DMS53 (cell line): ENCODE measurements at regions not wholly inside any gene's neighbourhood (a gene's known extent, or its start where the extent isn't known, plus 50 kb on each side); places are given as distances from the start of the nearest gene placed in this dataset.
A peak's percentile ranks its signal among the peaks of the same experiment; 100 is the strongest.

ENCODE experiments used
- DNase-seq: peaks from one replicate; lab custom pipeline; 2025; lab: John Stamatoyannopoulos, UW

DNA sequence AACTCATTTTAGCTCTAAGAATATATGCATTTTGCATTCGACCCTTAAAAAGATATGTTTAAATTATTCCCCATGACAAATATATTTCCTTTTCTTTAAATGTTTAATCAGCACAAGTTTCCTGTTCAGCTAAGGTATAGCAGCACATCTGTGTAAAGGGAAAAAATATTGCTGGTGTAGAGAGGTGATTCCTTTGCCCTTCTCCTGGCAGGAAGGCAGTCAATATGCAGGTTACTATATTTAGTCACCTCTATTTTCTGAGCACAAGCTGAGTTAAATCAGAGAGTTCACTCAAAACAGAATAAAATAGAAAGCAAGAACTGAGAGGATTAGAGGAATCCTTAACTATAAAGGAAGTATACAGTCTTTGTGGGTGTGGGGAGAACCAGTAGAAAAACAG is 274.4 kb upstream of the PCSK5 start:
- DNase-seq: no peak

GRCh38 chr9:75616841-75617566 is 273.5 kb upstream of the PCSK5 start:
- peak; percentile 68 for DNase-seq

GRCh38 chr9:75623462-75623861 is 267.0 kb upstream of the PCSK5 start:
- DNase-seq: no peak

- DNase-seq: no peak
Measured at GRCh38 chr9:75624998-75625397, 265.5 kb upstream of the PCSK5 start.

DNA sequence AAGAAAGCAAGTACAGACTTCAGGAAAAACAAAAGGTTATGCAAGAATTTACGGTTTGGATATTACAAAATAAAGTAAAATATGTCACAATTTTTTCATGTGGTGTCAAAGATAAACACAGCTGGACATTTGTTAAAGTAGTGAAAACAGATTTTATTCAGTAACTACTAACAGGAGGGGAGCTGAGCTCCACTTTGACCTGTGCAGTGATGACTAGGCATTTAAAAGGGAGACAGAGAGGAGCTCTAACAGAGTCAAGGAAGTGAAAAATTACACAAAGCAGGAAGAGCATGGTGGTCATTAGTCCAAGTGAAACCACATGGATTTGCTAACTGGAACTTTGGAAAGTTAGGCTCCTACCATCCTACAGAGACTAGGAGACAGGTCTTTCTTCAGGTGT is 263.6 kb upstream of the PCSK5 start:
- DNase-seq: no peak

DNA sequence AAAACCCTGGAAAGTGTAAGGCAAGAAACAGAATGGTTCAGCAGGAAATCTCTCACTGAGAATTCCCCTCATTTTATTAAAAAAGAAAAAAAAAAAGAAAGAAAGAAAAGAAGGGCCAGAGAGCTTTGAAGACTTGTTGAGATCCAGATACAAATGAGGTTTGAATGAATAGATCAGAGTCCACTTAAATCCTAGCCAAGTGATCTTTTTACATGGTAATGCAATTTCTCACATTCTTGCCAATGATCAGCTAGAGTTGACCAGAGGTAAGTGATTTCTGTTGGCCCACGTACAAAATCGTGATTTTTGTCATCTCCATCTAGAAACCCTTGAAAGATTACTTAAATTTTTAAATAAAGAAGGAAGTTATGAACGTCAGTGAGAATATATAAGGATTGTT is 261.5 kb upstream of the PCSK5 start:
- no peak for DNase-seq

- no peak for DNase-seq
Measured at GRCh38 chr9:75633451-75634057, 256.9 kb upstream of the PCSK5 start.

DNA sequence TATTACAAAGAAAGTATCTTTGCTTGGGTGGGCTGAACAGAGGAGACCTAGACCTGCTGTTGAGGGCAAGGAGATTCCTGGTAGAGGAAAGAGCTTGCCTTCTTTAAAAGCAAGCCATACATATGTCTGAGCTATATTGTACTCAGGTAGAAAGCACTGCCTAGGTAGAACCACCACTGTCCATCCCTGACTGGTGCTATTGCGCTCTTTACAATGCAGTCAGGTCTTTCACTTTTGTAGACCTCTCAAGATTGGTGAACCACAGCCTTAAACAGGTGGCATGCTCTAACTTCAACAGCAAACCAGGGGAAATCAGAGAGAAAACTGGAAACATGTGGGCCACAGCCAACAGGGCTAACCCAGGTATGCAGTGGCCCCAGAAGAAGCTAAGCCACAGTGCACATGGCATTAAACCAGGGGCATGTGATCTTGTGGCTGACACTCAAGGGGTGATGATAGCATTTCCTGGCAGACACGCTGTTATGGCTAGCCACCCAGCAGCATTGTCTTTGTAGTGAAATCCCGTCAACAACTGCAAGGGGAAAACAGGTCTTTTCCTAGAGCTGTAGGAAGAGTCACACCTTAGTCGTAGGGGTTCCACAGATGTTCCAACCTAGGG is 253.9 kb upstream of the PCSK5 start:
- no peak for DNase-seq

GRCh38 chr9:75639971-75640610 is 250.4 kb upstream of the PCSK5 start:
- no peak for DNase-seq

GRCh38 chr9:75642522-75642921 is 248.0 kb upstream of the PCSK5 start:
- DNase-seq: no peak

GRCh38 chr9:75644649-75645048 is 245.8 kb upstream of the PCSK5 start:
- DNase-seq: no peak

DNA sequence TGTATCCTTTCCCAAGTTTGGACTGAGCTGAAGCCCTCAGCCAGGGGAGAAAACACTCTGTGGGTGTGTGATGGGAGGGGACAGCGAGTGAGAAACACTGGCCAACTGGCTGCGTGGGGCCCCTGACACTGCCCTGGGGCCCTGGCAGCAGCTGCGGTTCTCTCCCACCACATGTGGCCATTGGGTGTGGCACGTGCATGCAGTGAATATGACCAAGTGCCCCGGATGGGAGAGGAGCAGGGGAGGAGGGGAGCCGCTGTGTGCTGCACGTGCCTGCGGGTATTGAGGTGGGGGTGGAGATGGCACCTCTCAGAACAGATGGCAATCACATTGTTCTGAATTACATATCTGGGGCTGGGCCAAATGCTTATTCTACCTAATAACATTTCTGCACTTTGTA is 242.4 kb upstream of the PCSK5 start:
- no peak for DNase-seq

- peak; percentile 2 for DNase-seq
Measured at GRCh38 chr9:75649060-75649459, 241.4 kb upstream of the PCSK5 start.

- no peak for DNase-seq
Measured at GRCh38 chr9:75651709-75652108, 238.8 kb upstream of the PCSK5 start.

- DNase-seq: no peak
Measured at GRCh38 chr9:75653335-75653734, 237.1 kb upstream of the PCSK5 start.

GRCh38 chr9:75653750-75654149 is 236.7 kb upstream of the PCSK5 start:
- DNase-seq: no peak

GRCh38 chr9:75657015-75657414 is 233.5 kb upstream of the PCSK5 start:
- no peak for DNase-seq

- DNase-seq: no peak
Measured at GRCh38 chr9:75658301-75658905, 232.1 kb upstream of the PCSK5 start.

DNA sequence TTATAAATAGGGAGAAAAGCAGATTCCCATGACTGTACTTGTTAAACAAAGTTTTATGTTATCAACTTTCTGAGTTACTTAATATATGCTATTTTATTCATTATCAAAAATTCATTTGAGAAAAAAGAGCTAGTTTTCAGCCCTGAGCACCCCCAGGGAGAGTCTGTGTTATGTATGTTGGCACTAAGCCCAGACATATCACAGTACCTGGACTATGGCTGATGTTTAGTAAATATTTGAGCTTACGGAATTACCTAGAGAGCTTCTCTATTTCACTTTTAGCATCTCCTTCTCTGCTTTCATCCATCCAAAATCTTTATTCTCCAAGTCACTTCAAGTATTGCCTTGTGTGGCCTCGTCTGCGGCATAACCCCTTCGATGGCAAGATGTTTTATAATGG is 225.9 kb upstream of the PCSK5 start:
- peak; percentile 77 for DNase-seq

DNA sequence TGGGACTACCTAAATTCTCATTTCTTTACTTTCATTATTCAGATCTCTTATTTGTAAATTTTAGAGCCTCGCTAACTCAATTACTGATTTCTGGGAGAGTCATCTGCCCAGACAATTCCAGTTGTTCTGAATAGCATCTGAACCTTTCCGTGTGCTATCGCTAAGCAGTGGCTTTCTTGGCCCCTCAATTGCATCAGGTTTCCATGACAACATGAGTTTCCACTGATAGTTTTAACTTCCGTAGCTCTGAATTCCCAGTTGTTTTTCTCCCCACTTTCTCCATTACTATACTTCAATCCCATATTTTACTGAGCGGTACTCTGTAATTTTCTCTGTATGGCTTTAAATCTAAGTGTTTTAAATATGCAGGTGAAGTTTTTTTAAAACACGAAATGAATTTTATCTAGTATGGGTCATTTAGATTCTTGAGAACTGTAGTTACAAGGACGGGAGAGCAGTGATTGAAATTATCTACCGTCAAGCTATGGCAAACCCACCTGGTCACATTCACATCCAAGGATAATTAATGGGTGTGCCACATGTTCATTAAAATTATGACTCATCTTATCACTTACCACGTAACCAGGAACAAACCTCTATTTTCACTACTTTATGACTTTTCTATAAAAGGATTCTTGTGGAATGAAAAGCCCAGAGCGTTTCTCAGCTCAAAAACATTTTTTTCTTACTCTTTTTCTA is 223.5 kb upstream of the PCSK5 start:
- DNase-seq: no peak

- DNase-seq: no peak
Measured at GRCh38 chr9:75669721-75670120, 220.8 kb upstream of the PCSK5 start.

DNA sequence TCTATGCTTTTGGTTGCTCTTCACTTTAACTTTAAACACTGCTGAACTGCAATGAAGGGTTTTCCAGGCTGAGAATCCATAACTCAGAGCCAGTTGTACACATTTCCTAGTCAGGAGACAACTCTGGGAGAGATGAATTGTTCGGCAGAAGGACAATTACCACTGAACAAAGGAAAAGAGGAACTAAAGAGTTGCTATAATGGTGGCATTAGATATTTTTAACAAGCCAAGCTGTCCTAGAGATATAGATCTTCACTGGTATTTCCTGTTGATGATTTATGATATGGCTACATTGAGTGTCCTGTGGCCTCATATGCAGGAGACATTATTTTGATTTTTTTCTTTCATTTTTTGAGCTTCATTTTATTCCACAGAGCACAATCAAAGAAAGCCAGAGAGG is 219.1 kb upstream of the PCSK5 start:
- DNase-seq: no peak
